ENCODE measurements at regions not wholly inside any gene's neighbourhood (a gene's known extent, or its start where the extent isn't known, plus 50 kb on each side); places are given as distances from the start of the nearest gene placed in this dataset.

GRCh38 chr5:175246242-175246888 is 197.6 kb downstream of the DRD1 start:
- TF ChIP-seq CTCF (conservative IDR thresholded peaks at IDR 0.05; ENCODE audit: low read length): no peak
- no peak for TF ChIP-seq EZH2phosphoT487 (IDR thresholded peaks at IDR 0.05; ENCODE audit: borderline replicate concordance)
